GM21515 (cell line): ENCODE measurements at regions not wholly inside any gene's neighbourhood (a gene's known extent, or its start where the extent isn't known, plus 50 kb on each side); places are given as distances from the start of the nearest gene placed in this dataset.
"Not testable (repeated sequence)": the region's sequence is repeated elsewhere in the genome, so short reads cannot be mapped to it uniquely, and the experiment has no call there.

ENCODE experiments used
- ATAC-seq: cut with Tn5 transposase; IDR thresholded peaks from one replicate; pipeline ENCODE4 v1.9.1; 2021; ENCODE audit not compliant: unreplicated experiment

DNA sequence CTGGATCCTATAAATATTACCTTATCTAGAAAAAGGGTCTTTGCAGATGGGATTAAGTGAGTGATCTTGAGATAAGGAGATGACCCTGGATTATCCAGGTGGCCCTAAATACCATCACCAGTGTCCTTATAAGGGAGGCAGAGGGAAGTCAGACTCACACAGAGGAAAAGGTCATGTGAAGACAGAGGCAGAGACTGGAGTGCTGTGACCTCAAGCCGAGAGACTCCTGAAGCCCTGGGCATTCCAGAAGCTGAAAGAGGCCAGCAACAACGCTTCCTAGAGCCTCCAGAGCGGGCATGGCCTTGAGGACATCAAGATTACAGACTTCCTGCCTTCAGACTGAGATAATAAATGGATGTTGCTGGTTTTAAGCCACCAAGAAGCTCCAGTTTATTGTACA, 118.8 kb downstream of the ATPSCKMT start:
- no peak for ATAC-seq

DNA sequence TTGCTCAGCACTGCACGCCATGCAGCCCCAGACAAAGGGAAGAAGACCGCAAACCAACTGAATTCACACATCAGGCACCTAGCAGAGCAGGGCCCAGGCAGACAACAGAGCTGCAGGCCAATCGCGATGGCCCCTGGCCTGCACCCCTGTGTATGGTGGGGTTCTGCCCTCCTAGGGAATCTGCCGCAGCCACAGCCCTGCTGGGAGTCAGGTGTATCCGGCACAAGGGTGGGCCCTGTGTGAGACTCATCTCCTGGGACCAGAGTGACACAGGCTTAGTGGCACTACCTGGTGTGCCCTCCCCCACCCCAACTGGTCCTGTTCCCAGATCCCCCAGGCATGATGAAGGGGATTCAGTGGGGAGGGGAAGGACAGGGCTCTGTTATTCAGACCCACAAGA, 122.8 kb downstream of the ATPSCKMT start:
- no peak for ATAC-seq

DNA sequence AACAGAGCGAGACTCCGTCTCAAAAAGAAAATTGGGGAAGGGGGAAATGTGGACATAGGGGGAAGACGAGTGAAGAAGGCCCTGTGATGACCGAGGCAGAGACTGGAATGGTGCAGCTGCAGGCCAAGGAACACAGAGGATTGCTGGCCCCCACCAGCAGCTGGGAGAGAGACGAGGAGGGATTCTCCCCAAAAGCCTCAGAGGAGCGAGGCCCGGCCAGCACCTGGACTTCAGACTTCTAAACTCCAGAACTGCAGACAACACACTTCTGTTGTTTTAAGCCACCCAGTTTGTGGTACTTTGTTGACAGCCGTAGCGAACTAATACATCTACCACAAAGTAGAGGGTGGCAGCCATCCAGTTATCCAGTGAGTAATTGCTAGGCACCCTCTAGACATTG, 124.6 kb downstream of the ATPSCKMT start:
- no peak for ATAC-seq

GRCh38 chr5:10124287-10124686, 125.4 kb downstream of the ATPSCKMT start:
- ATAC-seq, result no peak

GRCh38 chr5:10123254-10123989, 126.3 kb downstream of the ATPSCKMT start:
- ATAC-seq, result no peak

- ATAC-seq, result no peak
Observed at GRCh38 chr5:10122076-10122726, 127.5 kb downstream of the ATPSCKMT start.

GRCh38 chr5:10120934-10121333, 128.8 kb downstream of the ATPSCKMT start:
- no peak for ATAC-seq

DNA sequence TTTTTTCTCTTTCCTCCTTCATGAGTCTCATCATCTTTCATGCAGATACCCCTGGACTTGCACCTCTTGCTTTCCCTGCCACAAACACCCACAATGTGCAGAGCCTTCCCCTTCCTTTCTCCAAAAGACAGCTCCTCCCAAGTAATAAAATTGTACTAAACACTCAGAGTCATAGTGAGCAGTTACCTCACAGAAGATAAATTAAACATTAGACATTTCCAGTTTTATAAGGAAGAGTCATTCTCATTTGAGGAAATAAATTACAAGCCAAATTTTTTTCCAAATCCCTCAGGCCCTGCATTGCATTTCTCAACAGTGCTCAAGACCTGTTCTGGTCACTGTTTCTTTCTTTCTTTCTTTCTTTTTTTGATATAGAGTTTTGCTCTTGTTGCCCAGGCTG, 131.5 kb downstream of the ATPSCKMT start:
- no peak for ATAC-seq

- no peak for ATAC-seq
Observed at GRCh38 chr5:10116594-10116993, 133.1 kb downstream of the ATPSCKMT start.

GRCh38 chr5:10115669-10116068, 134.0 kb downstream of the ATPSCKMT start:
- ATAC-seq, result no peak

DNA sequence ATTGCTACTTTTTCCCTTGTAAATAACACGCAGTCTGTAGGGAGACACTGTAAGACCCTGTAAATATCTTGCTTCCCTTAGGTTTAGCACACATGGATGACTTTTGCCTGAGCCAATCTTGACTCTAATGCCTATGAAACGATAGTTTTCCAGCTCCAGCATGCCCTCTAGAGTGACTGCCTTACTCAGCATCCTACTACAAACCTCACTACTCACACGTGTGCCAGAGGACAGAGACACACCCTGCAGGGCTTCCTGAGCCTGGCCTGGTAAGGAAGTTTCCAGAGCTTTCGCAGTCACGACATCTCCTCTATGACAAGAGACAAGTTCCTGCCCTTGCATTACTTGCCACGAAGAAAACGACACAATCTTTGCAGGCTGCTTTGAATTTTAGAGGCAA, 138.1 kb downstream of the ATPSCKMT start:
- peak; percentile 74 for ATAC-seq

DNA sequence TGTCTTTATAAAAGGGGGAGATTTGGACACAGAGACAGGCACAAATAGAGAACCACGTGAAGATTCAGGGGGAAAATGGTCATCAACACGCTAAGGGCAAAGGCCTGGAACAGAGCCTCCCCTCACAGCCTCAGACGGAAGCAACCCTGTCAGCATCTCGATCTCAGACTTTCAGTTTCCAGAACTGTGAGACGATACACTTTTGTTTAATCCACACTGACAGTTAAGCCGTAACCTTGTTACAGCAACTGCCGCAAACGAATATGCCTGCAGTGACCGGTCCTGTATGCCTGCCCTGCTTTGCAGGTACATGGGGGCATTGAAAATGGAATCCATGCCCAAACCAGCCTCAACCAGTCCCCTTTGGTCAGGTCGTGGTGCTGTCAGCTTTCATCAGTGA, 139.5 kb downstream of the ATPSCKMT start:
- ATAC-seq, result no peak

GRCh38 chr5:10109299-10109698, 140.4 kb downstream of the ATPSCKMT start:
- ATAC-seq, result no peak

- ATAC-seq, result no peak
Observed at GRCh38 chr5:10106806-10107205, 142.9 kb downstream of the ATPSCKMT start.

GRCh38 chr5:10106285-10106684, 143.4 kb downstream of the ATPSCKMT start:
- no peak for ATAC-seq

- ATAC-seq, result no peak
Observed at GRCh38 chr5:10102706-10103497, 146.8 kb downstream of the ATPSCKMT start.

DNA sequence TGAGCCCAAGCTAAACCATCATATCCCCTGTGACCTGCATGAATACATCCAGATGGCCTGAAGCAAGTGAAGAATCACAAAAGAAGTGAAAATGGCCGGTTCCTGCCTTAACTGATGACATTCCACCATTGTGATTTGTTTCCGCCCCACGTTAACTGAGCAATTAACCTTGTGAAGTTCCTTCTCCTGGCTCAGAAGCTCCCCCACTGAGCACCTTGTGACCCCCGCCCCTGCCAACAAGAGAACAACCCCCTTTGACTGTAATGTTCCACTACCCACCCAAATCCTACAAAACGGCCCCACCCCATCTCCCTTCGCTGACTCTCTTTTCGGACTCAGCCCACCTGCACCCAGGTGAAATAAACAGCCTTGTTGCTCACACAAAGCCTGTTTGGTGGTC, 147.5 kb downstream of the ATPSCKMT start:
- not testable (repeated sequence) for ATAC-seq

- no peak for ATAC-seq
Observed at GRCh38 chr5:10099548-10099947, 150.1 kb downstream of the ATPSCKMT start.

- ATAC-seq, result no peak
Observed at GRCh38 chr5:10091701-10092100, 158.0 kb downstream of the ATPSCKMT start.

DNA sequence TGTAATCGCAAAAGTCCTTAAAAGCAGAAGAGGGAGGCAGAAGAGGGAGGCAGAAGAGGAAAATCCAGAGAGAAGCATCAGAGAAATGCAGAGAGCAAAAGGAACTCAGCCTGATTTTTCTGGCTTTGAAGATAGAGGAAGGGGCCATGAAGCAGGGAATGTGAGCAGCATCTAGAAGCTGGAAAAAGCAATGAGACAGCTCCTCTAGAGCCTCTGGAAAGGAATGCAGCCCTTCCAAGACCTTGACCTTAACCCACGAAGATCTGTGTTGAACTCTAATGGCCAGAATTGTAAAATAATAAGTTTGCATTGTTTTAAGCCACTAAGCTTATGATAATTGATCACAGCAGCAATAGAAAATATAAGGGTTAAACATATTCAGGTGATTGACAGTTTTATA, 159.6 kb downstream of the ATPSCKMT start:
- no peak for ATAC-seq

DNA sequence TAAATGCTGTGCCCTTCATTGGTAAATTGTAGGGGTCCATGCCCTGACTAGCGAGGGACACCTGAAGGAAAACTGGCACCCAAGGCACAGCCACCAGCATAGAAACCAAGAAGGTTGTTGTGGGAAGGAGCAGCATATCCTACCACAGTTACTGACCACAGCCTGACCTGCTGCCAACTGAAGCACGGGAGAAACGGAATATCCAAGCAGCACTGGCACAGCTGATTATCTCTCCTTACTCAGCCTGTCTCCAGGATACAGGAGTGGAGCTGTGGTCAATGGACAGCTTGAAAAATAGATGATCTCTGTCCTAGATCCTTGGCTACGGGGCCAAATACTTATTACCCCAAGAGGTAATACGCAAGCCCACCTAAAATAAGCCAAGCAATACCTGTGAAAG, 164.5 kb downstream of the ATPSCKMT start:
- ATAC-seq, result no peak

DNA sequence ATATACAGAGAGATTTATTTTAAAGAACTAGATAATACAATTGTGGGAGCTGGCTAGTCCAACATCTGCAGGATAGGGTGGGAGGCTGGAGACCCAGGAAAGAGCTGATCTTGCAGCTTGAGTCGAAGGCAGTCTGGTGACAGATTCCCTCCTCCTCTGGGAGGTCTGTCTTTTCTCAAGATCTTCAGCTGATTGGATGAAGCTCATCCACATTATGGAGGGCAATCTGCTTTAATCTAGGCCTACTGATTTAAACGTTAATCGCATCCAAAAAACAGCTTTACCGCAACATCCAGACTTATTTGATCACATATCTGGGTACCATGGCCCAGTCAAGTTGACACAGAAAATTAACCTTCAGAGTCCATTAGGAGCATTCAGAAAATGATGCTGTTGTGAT, 168.1 kb downstream of the ATPSCKMT start:
- ATAC-seq, result no peak
